Immature natural killer cell (primary cell): ENCODE measurements at regions not wholly inside any gene's neighbourhood (a gene's known extent, or its start where the extent isn't known, plus 50 kb on each side); places are given as distances from the start of the nearest gene placed in this dataset.

ENCODE experiments used
- DNase-seq, 3 donors: peaks; one replicate each; pipeline ENCODE4 v3.0.0; 2022; ENCODE audit warnings: mixed read lengths in 1 of 3
- H3K27ac Mint-ChIP-seq, 6 donors: one replicate each; pipeline ENCODE4 v1.8.0; 2020; ENCODE audit warnings: mixed read lengths in 6 of 6, mild to moderate bottlenecking in 5 of 6, inconsistent platforms in 4 of 6, moderate library complexity in 3 of 6
- H3K27me3 Mint-ChIP-seq, 3 donors: one replicate each; pipeline ENCODE4 v1.8.0; 2020 to 2021; ENCODE audit warnings: low read depth in 3 of 3, mild to moderate bottlenecking in 3 of 3, mixed read lengths in 3 of 3, moderate library complexity in 3 of 3, inconsistent platforms in 1 of 3
- H3K36me3 Mint-ChIP-seq, 3 donors: one replicate each; pipeline ENCODE4 v1.8.0; 2020; ENCODE audit warnings: mixed read lengths in 3 of 3, inconsistent platforms in 2 of 3, mild to moderate bottlenecking in 2 of 3
- H3K4me1 Mint-ChIP-seq, 2 donors: one replicate each; pipeline ENCODE4 v1.8.0; 2020; ENCODE audit warnings: inconsistent platforms in 2 of 2, mild to moderate bottlenecking in 2 of 2, mixed read lengths in 2 of 2, moderate library complexity in 1 of 2
- H3K4me3 Mint-ChIP-seq, 5 donors: one replicate each; pipeline ENCODE4 v1.8.0; 2020; ENCODE audit warnings: mild to moderate bottlenecking in 5 of 5, mixed read lengths in 5 of 5, inconsistent platforms in 3 of 5, moderate library complexity in 3 of 5
- H3K9me3 Mint-ChIP-seq, 6 donors: one replicate each; pipeline ENCODE4 v1.8.0; 2020; ENCODE audit warnings: mild to moderate bottlenecking in 6 of 6, mixed read lengths in 6 of 6, inconsistent platforms in 4 of 6, moderate library complexity in 3 of 6

- no peaks in the 10 kb centered on the region for H3K36me3 Mint-ChIP-seq
Measured at GRCh38 chr3:107068980-107069379, 308.3 kb upstream of the CCDC54 start.

GRCh38 chr3:107076946-107077345 lies 300.3 kb upstream of the CCDC54 start:
- Mint-ChIP-seq H3K4me3 (no peak overlapping the region), H3K27me3 (no peaks in the 10 kb centered on the region), H3K4me1 (no peaks in the 10 kb centered on the region), H3K27ac (no peak overlapping the region), H3K9me3 (no peaks in the 10 kb centered on the region), H3K36me3 (no peaks in the 10 kb centered on the region)
- no peak for DNase-seq

More at GRCh38 chr3:107068980-107069379, 308.3 kb upstream of the CCDC54 start:
- DNase-seq, result no peak
- Mint-ChIP-seq H3K27ac (no peak overlapping the region), H3K4me3 (no peak overlapping the region), H3K27me3 (peaks cover 0 to 3% (median 2%) of the 10 kb centered on the region in 3 donors), H3K4me1 (peaks cover 9 to 12% of the 10 kb centered on the region in 2 donors), H3K9me3 (no peaks in the 10 kb centered on the region)

- Mint-ChIP-seq H3K4me3 (no peak overlapping the region), H3K4me1 (no peaks in the 10 kb centered on the region), H3K9me3 (no peaks in the 10 kb centered on the region), H3K27me3 (no peaks in the 10 kb centered on the region), H3K27ac (no peak overlapping the region), H3K36me3 (no peaks in the 10 kb centered on the region)
- no peak for DNase-seq
Measured at GRCh38 chr3:107077391-107077790, 299.8 kb upstream of the CCDC54 start.

GRCh38 chr3:107082527-107082926 lies 294.7 kb upstream of the CCDC54 start:
- H3K27ac Mint-ChIP-seq, result no peak overlapping the region
- H3K4me1 Mint-ChIP-seq, result no peaks in the 10 kb centered on the region
- no peak overlapping the region for H3K4me3 Mint-ChIP-seq
- no peak for DNase-seq
- no peaks in the 10 kb centered on the region for H3K27me3 Mint-ChIP-seq
- no peaks in the 10 kb centered on the region for H3K9me3 Mint-ChIP-seq
- H3K36me3 Mint-ChIP-seq, result no peaks in the 10 kb centered on the region

- Mint-ChIP-seq H3K27me3 (peaks cover 0 to 2% (median 2%) of the 10 kb centered on the region in 3 donors), H3K9me3 (no peaks in the 10 kb centered on the region), H3K27ac (no peak overlapping the region), H3K36me3 (no peaks in the 10 kb centered on the region), H3K4me3 (no peak overlapping the region), H3K4me1 (no peaks in the 10 kb centered on the region)
- no peak for DNase-seq
Measured at GRCh38 chr3:107085261-107085660, 292.0 kb upstream of the CCDC54 start.

GRCh38 chr3:107092121-107092520 lies 285.1 kb upstream of the CCDC54 start:
- H3K9me3 Mint-ChIP-seq, result no peaks in the 10 kb centered on the region
- H3K27ac Mint-ChIP-seq, result no peak overlapping the region
- no peak overlapping the region for H3K4me3 Mint-ChIP-seq
- no peaks in the 10 kb centered on the region for H3K36me3 Mint-ChIP-seq
- H3K27me3 Mint-ChIP-seq, result peaks cover 2% of the 10 kb centered on the region in 3 donors
- H3K4me1 Mint-ChIP-seq, result no peaks in the 10 kb centered on the region
- DNase-seq, result no peak

GRCh38 chr3:107098864-107099263 lies 278.4 kb upstream of the CCDC54 start:
- no peak overlapping the region for H3K4me3 Mint-ChIP-seq
- no peaks in the 10 kb centered on the region for H3K4me1 Mint-ChIP-seq
- no peak for DNase-seq
- no peak overlapping the region for H3K27ac Mint-ChIP-seq
- H3K27me3 Mint-ChIP-seq, result peaks cover 0 to 5% (median 2%) of the 10 kb centered on the region in 3 donors
- H3K9me3 Mint-ChIP-seq, result no peaks in the 10 kb centered on the region
- H3K36me3 Mint-ChIP-seq, result no peaks in the 10 kb centered on the region

- no peak overlapping the region for H3K4me3 Mint-ChIP-seq
- no peaks in the 10 kb centered on the region for H3K9me3 Mint-ChIP-seq
- DNase-seq, result no peak
- H3K4me1 Mint-ChIP-seq, result no peaks in the 10 kb centered on the region
- H3K27ac Mint-ChIP-seq, result no peak overlapping the region
- H3K27me3 Mint-ChIP-seq, result peaks cover 0 to 5% (median 2%) of the 10 kb centered on the region in 3 donors
- H3K36me3 Mint-ChIP-seq, result no peaks in the 10 kb centered on the region
Measured at GRCh38 chr3:107100137-107100536, 277.1 kb upstream of the CCDC54 start.

- no peaks in the 10 kb centered on the region for H3K4me1 Mint-ChIP-seq
- H3K4me3 Mint-ChIP-seq, result no peak overlapping the region
- no peak overlapping the region for H3K27ac Mint-ChIP-seq
- no peaks in the 10 kb centered on the region for H3K9me3 Mint-ChIP-seq
- DNase-seq, result no peak
- H3K27me3 Mint-ChIP-seq, result peaks cover 0 to 5% (median 2%) of the 10 kb centered on the region in 3 donors
- no peaks in the 10 kb centered on the region for H3K36me3 Mint-ChIP-seq
Measured at GRCh38 chr3:107100573-107100972, 276.7 kb upstream of the CCDC54 start.

GRCh38 chr3:107103786-107104185 lies 273.5 kb upstream of the CCDC54 start:
- Mint-ChIP-seq H3K9me3 (peaks cover 0 to 2% (median 0%) of the 10 kb centered on the region in 6 donors), H3K4me3 (no peak overlapping the region), H3K27me3 (peaks cover 0 to 5% (median 2%) of the 10 kb centered on the region in 3 donors), H3K36me3 (no peaks in the 10 kb centered on the region), H3K4me1 (no peaks in the 10 kb centered on the region), H3K27ac (no peak overlapping the region)
- DNase-seq, result no peak

GRCh38 chr3:107106316-107106715 lies 270.9 kb upstream of the CCDC54 start:
- peaks cover 0 to 2% (median 0%) of the 10 kb centered on the region in 3 donors for H3K27me3 Mint-ChIP-seq
- no peaks in the 10 kb centered on the region for H3K36me3 Mint-ChIP-seq
- no peaks in the 10 kb centered on the region for H3K4me1 Mint-ChIP-seq
- DNase-seq, result no peak
- no peak overlapping the region for H3K27ac Mint-ChIP-seq
- peaks cover 0 to 2% (median 0%) of the 10 kb centered on the region in 6 donors for H3K9me3 Mint-ChIP-seq
- H3K4me3 Mint-ChIP-seq, result no peak overlapping the region

- H3K4me3 Mint-ChIP-seq, result no peak overlapping the region
- peaks cover 0 to 2% (median 0%) of the 10 kb centered on the region in 6 donors for H3K9me3 Mint-ChIP-seq
- H3K27ac Mint-ChIP-seq, result no peak overlapping the region
- DNase-seq, result no peak
- no peaks in the 10 kb centered on the region for H3K36me3 Mint-ChIP-seq
- peaks cover 0 to 2% (median 0%) of the 10 kb centered on the region in 3 donors for H3K27me3 Mint-ChIP-seq
- no peaks in the 10 kb centered on the region for H3K4me1 Mint-ChIP-seq
Measured at GRCh38 chr3:107106907-107107306, 270.3 kb upstream of the CCDC54 start.

GRCh38 chr3:107110596-107111305 lies 266.5 kb upstream of the CCDC54 start:
- peaks cover 0 to 2% (median 0%) of the 10 kb centered on the region in 6 donors for H3K9me3 Mint-ChIP-seq
- no peak overlapping the region for H3K4me3 Mint-ChIP-seq
- no peak for DNase-seq
- H3K36me3 Mint-ChIP-seq, result no peaks in the 10 kb centered on the region
- H3K27me3 Mint-ChIP-seq, result peaks cover 0 to 4% (median 0%) of the 10 kb centered on the region in 3 donors
- H3K4me1 Mint-ChIP-seq, result no peaks in the 10 kb centered on the region
- no peak overlapping the region for H3K27ac Mint-ChIP-seq

- H3K27me3 Mint-ChIP-seq, result peaks cover 0 to 4% (median 0%) of the 10 kb centered on the region in 3 donors
- no peak overlapping the region for H3K27ac Mint-ChIP-seq
- H3K36me3 Mint-ChIP-seq, result no peaks in the 10 kb centered on the region
- no peak overlapping the region for H3K4me3 Mint-ChIP-seq
- H3K9me3 Mint-ChIP-seq, result no peaks in the 10 kb centered on the region
- no peak for DNase-seq
- H3K4me1 Mint-ChIP-seq, result no peaks in the 10 kb centered on the region
Measured at GRCh38 chr3:107111872-107112271, 265.4 kb upstream of the CCDC54 start.

GRCh38 chr3:107112356-107112755 lies 264.9 kb upstream of the CCDC54 start:
- no peaks in the 10 kb centered on the region for H3K9me3 Mint-ChIP-seq
- H3K4me3 Mint-ChIP-seq, result no peak overlapping the region
- H3K4me1 Mint-ChIP-seq, result no peaks in the 10 kb centered on the region
- no peaks in the 10 kb centered on the region for H3K36me3 Mint-ChIP-seq
- H3K27me3 Mint-ChIP-seq, result peaks cover 0 to 4% (median 0%) of the 10 kb centered on the region in 3 donors
- DNase-seq, result no peak
- H3K27ac Mint-ChIP-seq, result no peak overlapping the region
